ENCODE measurements at regions not wholly inside any gene's neighbourhood (a gene's known extent, or its start where the extent isn't known, plus 50 kb on each side); places are given as distances from the start of the nearest gene placed in this dataset.
A peak's percentile ranks its signal among the peaks of the same experiment; 100 is the strongest.

GRCh38 chr9:2523591-2523990 is 98.0 kb upstream of the VLDLR start:
- H4K20me1 ChIP-seq (ENCODE audit: insufficient read depth) = no peaks in the 10 kb centered on the region
- TF ChIP-seq EZH2 (IDR thresholded peaks at IDR 0.05; ENCODE audit: insufficient read depth, poor library complexity, severe bottlenecking) (no peak), EZH2phosphoT487 (IDR thresholded peaks at IDR 0.05; ENCODE audit: insufficient read depth, low read depth) (no peak)
- no peaks in the 10 kb centered on the region for H3K36me3 ChIP-seq (ENCODE audit: low read depth)
- no peak overlapping the region for H3K4me3 ChIP-seq
- no peak overlapping the region for H3K27ac ChIP-seq
- no peaks in the 10 kb centered on the region for H3K79me2 ChIP-seq (ENCODE audit: insufficient read depth)
- 66 to 73% methylated on average over 6 of the region's 6 CpGs for WGBS, 2 experiments (ENCODE audit: low coverage in 1 of 2, low lambda C conversion rate in 2 of 2, missing lambda C conversion rate in 2 of 2)
- H3F3A ChIP-seq (ENCODE audit: insufficient read depth) = no peaks in the 10 kb centered on the region
- in situ Hi-C loops (cut with MboI) = no loop called here
- H3K27me3 ChIP-seq (replicated peaks; ENCODE audit: insufficient read depth) = no peaks in the 10 kb centered on the region
- H3K9me3 ChIP-seq (ENCODE audit: low read depth) = no peaks in the 10 kb centered on the region
- DNase-seq = no peak
- no peaks in the 10 kb centered on the region for H3K9me2 ChIP-seq (ENCODE audit: insufficient read depth)
- no peaks in the 10 kb centered on the region for H3K4me1 ChIP-seq (ENCODE audit: insufficient read depth)
- H3K4me2 ChIP-seq (ENCODE audit: unreplicated experiment) = no peak overlapping the region
- no peak overlapping the region for H2AFZ ChIP-seq
- no peak overlapping the region for H3K9ac ChIP-seq

DNA sequence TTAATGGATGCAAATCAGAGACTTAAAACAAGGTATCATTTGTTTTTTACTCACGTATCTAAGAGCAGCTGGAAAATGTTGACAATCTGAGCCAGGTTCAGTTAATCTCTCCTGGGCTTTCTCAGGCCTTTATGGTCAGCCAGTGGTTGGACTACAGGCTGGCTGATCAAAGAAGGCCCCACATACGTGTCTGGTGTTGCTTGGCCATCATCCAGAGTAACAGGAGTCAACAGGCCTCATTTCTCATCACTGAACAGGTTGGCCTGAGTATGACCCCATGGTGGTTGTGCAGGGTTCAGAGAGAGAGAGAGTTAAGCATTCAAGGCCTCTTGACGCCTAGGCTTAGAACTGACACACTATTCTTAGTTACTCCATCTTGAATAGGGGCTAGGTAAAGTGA is 97.0 kb upstream of the VLDLR start:
- H3K27ac ChIP-seq = no peak overlapping the region
- no peaks in the 10 kb centered on the region for H4K20me1 ChIP-seq (ENCODE audit: insufficient read depth)
- in situ Hi-C loops (cut with MboI) = no loop called here
- no peak overlapping the region for H3K4me3 ChIP-seq
- DNase-seq = no peak
- no peak overlapping the region for H2AFZ ChIP-seq
- H3K36me3 ChIP-seq (ENCODE audit: low read depth) = no peaks in the 10 kb centered on the region
- H3K4me2 ChIP-seq (ENCODE audit: unreplicated experiment) = no peak overlapping the region
- no peaks in the 10 kb centered on the region for H3K9me3 ChIP-seq (ENCODE audit: low read depth)
- H3K9ac ChIP-seq = no peak overlapping the region
- no peaks in the 10 kb centered on the region for H3K4me1 ChIP-seq (ENCODE audit: insufficient read depth)
- no peak for TF ChIP-seq EZH2 (IDR thresholded peaks at IDR 0.05; ENCODE audit: insufficient read depth, poor library complexity, severe bottlenecking)
- TF ChIP-seq EZH2phosphoT487 (IDR thresholded peaks at IDR 0.05; ENCODE audit: insufficient read depth, low read depth) = no peak
- H3F3A ChIP-seq (ENCODE audit: insufficient read depth) = no peaks in the 10 kb centered on the region
- H3K27me3 ChIP-seq (replicated peaks; ENCODE audit: insufficient read depth) = no peaks in the 10 kb centered on the region
- 33% methylated on average over 3 of the region's 3 CpGs for WGBS, 2 experiments (ENCODE audit: low coverage in 1 of 2, low lambda C conversion rate in 2 of 2, missing lambda C conversion rate in 2 of 2)
- H3K79me2 ChIP-seq (ENCODE audit: insufficient read depth) = no peaks in the 10 kb centered on the region
- H3K9me2 ChIP-seq (ENCODE audit: insufficient read depth) = no peaks in the 10 kb centered on the region

DNA sequence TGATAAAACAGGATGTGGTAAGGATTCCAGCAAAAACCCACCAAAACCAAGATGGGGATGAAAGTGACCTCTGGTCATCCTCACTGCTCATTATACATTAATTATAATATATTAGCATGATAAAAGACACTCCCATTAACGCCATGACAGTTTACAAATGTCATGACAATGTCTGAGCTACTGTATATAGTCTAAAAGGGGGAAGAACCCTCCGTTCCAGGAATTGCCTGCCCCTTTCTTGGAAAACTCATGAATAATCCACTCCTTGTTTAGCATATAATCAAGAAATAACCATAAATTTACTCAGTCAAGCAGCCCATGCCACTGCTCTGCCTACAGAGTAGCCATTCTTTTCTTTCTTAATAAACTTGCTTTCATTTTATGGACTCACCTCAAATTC is 96.4 kb upstream of the VLDLR start:
- no peak overlapping the region for H2AFZ ChIP-seq
- DNase-seq = no peak
- H3K9ac ChIP-seq = no peak overlapping the region
- H3K79me2 ChIP-seq (ENCODE audit: insufficient read depth) = no peaks in the 10 kb centered on the region
- H3K4me3 ChIP-seq = no peak overlapping the region
- H3K4me1 ChIP-seq (ENCODE audit: insufficient read depth) = no peaks in the 10 kb centered on the region
- no peaks in the 10 kb centered on the region for H3K27me3 ChIP-seq (replicated peaks; ENCODE audit: insufficient read depth)
- H3K9me3 ChIP-seq (ENCODE audit: low read depth) = no peaks in the 10 kb centered on the region
- in situ Hi-C loops (cut with MboI) = no loop called here
- H3K36me3 ChIP-seq (ENCODE audit: low read depth) = no peaks in the 10 kb centered on the region
- H3F3A ChIP-seq (ENCODE audit: insufficient read depth) = no peaks in the 10 kb centered on the region
- no peaks in the 10 kb centered on the region for H3K9me2 ChIP-seq (ENCODE audit: insufficient read depth)
- H4K20me1 ChIP-seq (ENCODE audit: insufficient read depth) = no peaks in the 10 kb centered on the region
- H3K27ac ChIP-seq = no peak overlapping the region
- no peak overlapping the region for H3K4me2 ChIP-seq (ENCODE audit: unreplicated experiment)
- no peak for TF ChIP-seq EZH2phosphoT487 (IDR thresholded peaks at IDR 0.05; ENCODE audit: insufficient read depth, low read depth)
- no peak for TF ChIP-seq EZH2 (IDR thresholded peaks at IDR 0.05; ENCODE audit: insufficient read depth, poor library complexity, severe bottlenecking)
- 65 to 68% methylated on average over 2 of the region's 2 CpGs for WGBS, 2 experiments (ENCODE audit: low coverage in 1 of 2, low lambda C conversion rate in 2 of 2, missing lambda C conversion rate in 2 of 2)

DNA sequence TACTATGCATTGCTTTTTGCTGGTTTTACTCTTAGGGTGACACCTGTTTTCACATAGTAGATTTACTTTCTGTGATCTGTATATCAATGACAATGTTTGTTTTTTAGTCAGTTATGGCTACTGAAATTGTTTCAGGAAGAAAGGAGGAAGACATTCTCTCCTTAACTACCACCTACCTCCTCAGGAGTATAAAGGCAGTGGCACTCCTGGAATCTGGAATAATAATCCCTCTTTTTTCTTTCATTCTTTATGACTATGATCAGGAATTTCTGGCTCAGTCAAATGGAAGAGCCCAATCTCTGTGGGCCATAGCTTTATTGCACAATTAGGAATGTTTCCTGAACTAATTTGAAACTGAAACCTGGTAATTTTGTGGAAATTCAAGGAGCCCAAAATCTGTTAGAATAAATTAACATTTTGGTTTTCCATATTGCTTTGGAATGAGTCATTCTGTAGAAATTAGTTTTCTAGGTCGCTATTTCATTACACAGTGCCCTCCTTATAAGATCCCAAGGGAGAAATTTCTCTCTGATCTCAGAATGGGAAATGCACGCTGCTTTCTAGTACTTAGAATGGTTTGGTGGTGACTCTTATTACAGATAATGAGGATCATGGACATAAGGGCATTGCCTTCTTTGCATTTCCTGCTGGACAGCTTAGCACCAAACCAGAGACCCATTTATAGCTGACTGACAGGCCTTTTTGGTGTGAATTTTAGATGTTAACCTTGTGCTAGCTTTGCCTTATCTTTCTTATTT is 95.3 kb upstream of the VLDLR start:
- H3F3A ChIP-seq (ENCODE audit: insufficient read depth) = no peaks in the 10 kb centered on the region
- no peaks in the 10 kb centered on the region for H4K20me1 ChIP-seq (ENCODE audit: insufficient read depth)
- H3K9me3 ChIP-seq (ENCODE audit: low read depth) = no peaks in the 10 kb centered on the region
- no peak overlapping the region for H3K27ac ChIP-seq
- no peaks in the 10 kb centered on the region for H3K79me2 ChIP-seq (ENCODE audit: insufficient read depth)
- in situ Hi-C loops (cut with MboI) = no loop called here
- no peaks in the 10 kb centered on the region for H3K27me3 ChIP-seq (replicated peaks; ENCODE audit: insufficient read depth)
- H2AFZ ChIP-seq = no peak overlapping the region
- WGBS, 2 experiments (ENCODE audit: low coverage in 1 of 2, low lambda C conversion rate in 2 of 2, missing lambda C conversion rate in 2 of 2) = 44 to 49% methylated on average over 2 of the region's 2 CpGs
- H3K4me1 ChIP-seq (ENCODE audit: insufficient read depth) = no peaks in the 10 kb centered on the region
- H3K4me3 ChIP-seq = no peak overlapping the region
- H3K9me2 ChIP-seq (ENCODE audit: insufficient read depth) = no peaks in the 10 kb centered on the region
- no peak overlapping the region for H3K9ac ChIP-seq
- no peak overlapping the region for H3K4me2 ChIP-seq (ENCODE audit: unreplicated experiment)
- peak; percentile 24 for DNase-seq
- no peak for TF ChIP-seq EZH2phosphoT487 (IDR thresholded peaks at IDR 0.05; ENCODE audit: insufficient read depth, low read depth)
- TF ChIP-seq EZH2 (IDR thresholded peaks at IDR 0.05; ENCODE audit: insufficient read depth, poor library complexity, severe bottlenecking) = no peak
- H3K36me3 ChIP-seq (ENCODE audit: low read depth) = no peaks in the 10 kb centered on the region

All from GM23248 (cell line).